K562 (cell line): ENCODE measurements at regions not wholly inside any gene's neighbourhood (a gene's known extent, or its start where the extent isn't known, plus 50 kb on each side); places are given as distances from the start of the nearest gene placed in this dataset.

ENCODE experiments used
- ATAC-seq: fragments of 200-7000 bp; cut with Tn5 transposase; 3 replicates; pipeline ENCODE4 v1.9.1; 2020; ENCODE audit warnings: moderate library complexity
- BruUV-seq: library from RNA; stranded (reverse); fragments of 400-500 nt; replicated peaks from 2 replicates; lab custom pipeline; 2021; lab: Mats Ljungman, UMichigan
- CTCF ChIA-PET: fragments of 300-600 bp; formaldehyde crosslinking; extraction: SDS; loops from one replicate; lab custom pipeline; 2021; ENCODE audit warnings: low intra/inter-chr PET ratio; lab: Yijun Ruan, JAX
- POLR2A ChIA-PET: fragments of 300-600, 350-650 bp; sonication (Branson Sonifier 250); formaldehyde crosslinking; extraction: SDS; loops from one replicate; lab custom pipeline; 2021; ENCODE audit warnings: antibody characterized with exemption, inconsistent platforms; lab: Yijun Ruan, JAX
- DNase-seq, 4 experiments: peaks; one replicate each; pipeline versions ENCODE4 v3.0.0 to v3.0.0-alpha.2; 2011 to 2018; ENCODE audit warnings: low spot score in 3 of 4, mixed read lengths in 3 of 4; ENCODE audit errors: extremely low read depth in 1 of 4
- FAIRE-seq: peaks from 2 replicates; lab custom pipeline; 2011; peaks lifted over from hg19 to GRCh38; lab: Jason Lieb, UNC
- H2AFZ ChIP-seq: 2 replicates; pipeline ENCODE4 v1.6.0; 2011; ENCODE audit warnings: low read depth, low read length, control low read depth, inconsistent platforms
- H3K27ac ChIP-seq: fragments of 200-600 bp; 3 replicates; pipeline ENCODE4 v1.8.0; 2011; ENCODE audit warnings: low read depth, mild to moderate bottlenecking, control low read depth, inconsistent platforms, low read length, moderate library complexity, mixed read lengths; ENCODE audit errors: extremely low read depth
- H3K27me3 ChIP-seq, 2 experiments: fragments of 300-600 bp in 1 of 2; 2 replicates in 1 of 2; 3 replicates in 1 of 2; pipeline versions ENCODE4 v1.6.0 to v1.8.0; 2011; ENCODE audit warnings: inconsistent platforms in 2 of 2, low read length in 2 of 2, mild to moderate bottlenecking in 1 of 2, mixed read lengths in 1 of 2, moderate library complexity in 1 of 2; ENCODE audit not compliant: control insufficient read depth in 2 of 2, insufficient read depth in 2 of 2
- H3K36me3 ChIP-seq: fragments of 300-600 bp; 3 replicates; pipeline ENCODE4 v1.8.0; 2011; ENCODE audit warnings: mild to moderate bottlenecking, low read length, inconsistent platforms; ENCODE audit not compliant: control insufficient read depth, insufficient read depth
- H3K4me1 ChIP-seq, 2 experiments: fragments of 200-600 bp in 1 of 2; replicated peaks in 1 of 2; 2 replicates in 1 of 2; 3 replicates in 1 of 2; pipeline versions ENCODE4 v1.5.1 to v1.8.0; 2011; ENCODE audit warnings: inconsistent platforms in 2 of 2, low read length in 2 of 2, mild to moderate bottlenecking in 1 of 2, mixed read lengths in 1 of 2, moderate library complexity in 1 of 2; ENCODE audit not compliant: control insufficient read depth in 2 of 2, insufficient read depth in 2 of 2
- H3K4me2 ChIP-seq: 2 replicates; pipeline ENCODE4 v1.6.1; 2011; ENCODE audit warnings: low read length, control low read depth, inconsistent platforms, mixed read lengths; ENCODE audit not compliant: insufficient read depth
- H3K4me3 ChIP-seq: fragments of 200-600 bp; sonication (generic), shearing (Covaris generic); 2 replicates; pipeline ENCODE4 v1.5.1; 2016; ENCODE audit warnings: control low read depth, inconsistent platforms
- H3K79me2 ChIP-seq: fragments of 200-600 bp; 3 replicates; pipeline ENCODE4 v1.8.0; 2011; ENCODE audit warnings: low read length, inconsistent platforms; ENCODE audit not compliant: control insufficient read depth, insufficient read depth
- H3K9ac ChIP-seq, 2 experiments: 2 replicates each; pipeline versions ENCODE4 v1.6.0 to v1.6.1; 2011; ENCODE audit warnings: low read depth in 2 of 2, low read length in 2 of 2, control low read depth in 1 of 2, inconsistent platforms in 1 of 2, mild to moderate bottlenecking in 1 of 2, mixed read lengths in 1 of 2; ENCODE audit not compliant: insufficient read depth in 1 of 2
- H3K9me1 ChIP-seq: one replicate; pipeline ENCODE4 v1.6.0; 2011; ENCODE audit warnings: inconsistent platforms, mild to moderate bottlenecking, low read length, moderate library complexity; ENCODE audit not compliant: control insufficient read depth, insufficient read depth
- H3K9me3 ChIP-seq: replicated peaks from 2 replicates; pipeline ENCODE4 v1.5.1; 2011; ENCODE audit warnings: low read depth, low read length, inconsistent platforms; ENCODE audit not compliant: control insufficient read depth, insufficient read depth
- H4K20me1 ChIP-seq: replicated peaks from 2 replicates; pipeline ENCODE4 v1.6.1; 2011; ENCODE audit warnings: low read length, inconsistent platforms, mixed read lengths; ENCODE audit not compliant: control insufficient read depth, insufficient read depth
- CSDE1 ChIP-seq, 2 experiments: fragments of 450-650 bp; IDR thresholded peaks; 2 replicates each; pipeline ENCODE4 v1.6.1; 2016; ENCODE audit warnings: mild to moderate bottlenecking in 1 of 2
- ETV5 ChIP-seq: sonication (generic); formaldehyde crosslinking; IDR thresholded peaks from 2 replicates; pipeline ENCODE4 v1.4.0; 2020; ENCODE audit warnings: low read depth, mild to moderate bottlenecking, missing genetic modification reagents
- HSF4 ChIP-seq: fragments of 250-450 bp; sonication (Bioruptor Pico); IDR thresholded peaks from 2 replicates; pipeline ENCODE4 v2.1.2; 2022; ENCODE audit warnings: mild to moderate bottlenecking, moderate library complexity, borderline replicate concordance
- MBD2 ChIP-seq: sonication (generic); IDR thresholded peaks from 2 replicates; pipeline ENCODE4 v1.6.1; 2016; ENCODE audit warnings: low read depth, borderline replicate concordance
- MCM3 ChIP-seq: fragments of 450-650 bp; IDR thresholded peaks from 2 replicates; pipeline ENCODE4 v1.6.1; 2016
- MLX ChIP-seq, 2 experiments: fragments of 450-650 bp in 1 of 2; sonication (generic) in 1 of 2; formaldehyde crosslinking; conservative IDR thresholded peaks; 2 replicates each; pipeline versions ENCODE4 v1.4.0 to v1.8.1; 2020 to 2022; ENCODE audit warnings: mild to moderate bottlenecking in 1 of 2, missing genetic modification reagents in 1 of 2
- MNT ChIP-seq, 2 experiments: fragments of 450-650 bp; conservative IDR thresholded peaks; 2 replicates each; pipeline ENCODE4 v1.6.1; 2017; ENCODE audit warnings: mild to moderate bottlenecking in 2 of 2, moderate library complexity in 2 of 2
- STAT5A ChIP-seq: IDR thresholded peaks from 2 replicates; pipeline ENCODE4 v1.6.1; 2012; ENCODE audit warnings: low read length, inconsistent platforms, borderline replicate concordance
- ZBTB9 ChIP-seq: fragments of 450-650 bp; formaldehyde crosslinking; IDR thresholded peaks from 2 replicates; pipeline ENCODE4 v1.4.0; 2020; ENCODE audit warnings: mild to moderate bottlenecking, moderate library complexity
- ZNF165 ChIP-seq: fragments of 250-450 bp; sonication (Bioruptor Pico); IDR thresholded peaks from 2 replicates; pipeline ENCODE4 v1.4.0; 2020; ENCODE audit warnings: borderline replicate concordance
- ZNF23 ChIP-seq: fragments of 250-450 bp; sonication (Bioruptor Pico); IDR thresholded peaks from 2 replicates; pipeline ENCODE4 v1.4.0; 2020; ENCODE audit warnings: mild to moderate bottlenecking
- ZNF76 ChIP-seq: fragments of 250-450 bp; sonication (Bioruptor Pico); IDR thresholded peaks from 2 replicates; pipeline ENCODE4 v1.4.0; 2020; ENCODE audit warnings: mild to moderate bottlenecking, moderate library complexity, borderline replicate concordance
- WGBS: fragments of 100-300 bp; shearing (Covaris generic); methylation state at CpG from one replicate; pipeline ENCODE4 v1.1.6; 2016; ENCODE audit warnings: low coverage, mixed read lengths; ENCODE audit not compliant: insufficient coverage; ENCODE audit errors: missing lambda C conversion rate; 5-methylcytosine and 5-hydroxymethylcytosine counted together
- in situ Hi-C: fragments of 300-500 bp; cut with MboI; formaldehyde crosslinking; loops from 4 replicates; pipeline ENCODE4 v1.15.0; 2018; ENCODE audit warnings: inconsistent platforms, mixed read lengths
- intact Hi-C: fragments of 100-400 bp; cut with micrococcal nuclease; formaldehyde crosslinking; loops from 2 replicates; pipeline ENCODE4 v1.14.2; 2022

- FAIRE-seq (no peak), DNase-seq (no peak), ATAC-seq (no peak)
- intact Hi-C loops: no loop called here
- no peaks in the 10 kb centered on the region for H4K20me1 ChIP-seq
- POLR2A ChIA-PET: interaction anchor here (1.2 kb wide), 1 partner anchor 31 kb away, joined by 4 read pairs; no protein-coding TSS in a partner anchor
- H3K79me2 ChIP-seq: no peaks in the 10 kb centered on the region
- in situ Hi-C loops: no loop called here
- H3K9me3 ChIP-seq: no peaks in the 10 kb centered on the region
- CTCF ChIA-PET: no interaction called here
- H3K27ac ChIP-seq: no peak overlapping the region
- WGBS: 4% methylated on average over 4 of the region's 7 CpGs
- peaks cover 2% of the 10 kb centered on the region for H3K9me1 ChIP-seq
- H3K36me3 ChIP-seq: no peaks in the 10 kb centered on the region
- BruUV-seq: no TSS peak
- no peak for TF ChIP-seq CSDE1 (IDR thresholded peaks at IDR 0.05)
- TF ChIP-seq ZNF76: no peak
- no peak for TF ChIP-seq ZNF165 (CRISPR knock-in tag)
- no peak for TF ChIP-seq ZNF23 (CRISPR knock-in tag)
- TF ChIP-seq MBD2: no peak
- TF ChIP-seq ETV5: no peak
- no peak for TF ChIP-seq MCM3
- no peak for TF ChIP-seq MLX (CRISPR knock-in tag; conservative IDR thresholded peaks at IDR 0.05)
- no peak for TF ChIP-seq MNT (conservative IDR thresholded peaks at IDR 0.05)
- no peak for TF ChIP-seq STAT5A
- no peak for TF ChIP-seq ZBTB9 (CRISPR knock-in tag)
- no peak for TF ChIP-seq HSF4 (CRISPR knock-in tag)
- no peak overlapping the region for H3K4me3 ChIP-seq
- H3K9ac ChIP-seq: no peak overlapping the region
- peaks cover 2 to 29% of the 10 kb centered on the region in 2 experiments; a peak in 3 of 5 replicates for H3K27me3 ChIP-seq
- H3K4me2 ChIP-seq: no peak overlapping the region
- no peak overlapping the region for H2AFZ ChIP-seq
- H3K4me1 ChIP-seq: peaks cover 0 to 11% of the 10 kb centered on the region in 2 experiments; a peak in 2 of 5 replicates
Measured at GRCh38 chr3:126287171-126287535, 70.1 kb downstream of the KLF15 start.
